ENCODE measurements at regions not wholly inside any gene's neighbourhood (a gene's known extent, or its start where the extent isn't known, plus 50 kb on each side); places are given as distances from the start of the nearest gene placed in this dataset.

DNA sequence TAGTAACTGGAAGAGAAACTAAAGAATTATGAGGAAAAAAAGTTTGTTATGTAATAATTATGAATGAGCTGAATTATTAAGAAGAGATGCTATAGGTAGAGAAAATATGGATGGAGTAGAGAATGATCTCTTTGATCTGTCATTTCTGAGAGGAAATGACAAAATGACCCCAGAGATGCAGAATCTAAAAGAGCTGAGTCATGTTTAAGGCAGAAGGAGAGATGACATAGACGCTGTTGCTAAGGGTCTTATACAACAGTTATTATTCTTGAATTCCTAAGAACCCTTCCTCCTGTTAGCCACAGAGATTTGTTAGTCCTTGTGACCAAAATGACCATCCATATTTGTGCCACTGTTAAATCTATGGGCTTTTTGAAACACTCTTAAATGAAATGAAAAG is 58.3 kb upstream of the FREM2 start:
- Mint-ChIP-seq H3K27me3 (ENCODE audit: low read depth) (peaks cover 2% of the 10 kb centered on the region), H3K4me3 (no peak overlapping the region), H3K9me3 (no peaks in the 10 kb centered on the region), H3K4me1 (ENCODE audit: low read depth) (no peaks in the 10 kb centered on the region), H3K36me3 (ENCODE audit: low read depth) (no peaks in the 10 kb centered on the region), H3K27ac (no peak overlapping the region)
- CTCF ChIA-PET = interaction anchor here (0.8 kb wide), 1 partner anchor 28 kb away, joined by 3 read pairs; no protein-coding TSS in a partner anchor
- DNase-seq = no peak
- intact Hi-C loops (cut with micrococcal nuclease) = no loop called here

GRCh38 chr13:38630780-38631179 is 56.1 kb upstream of the FREM2 start:
- intact Hi-C loops (cut with micrococcal nuclease) = no loop called here

DNA sequence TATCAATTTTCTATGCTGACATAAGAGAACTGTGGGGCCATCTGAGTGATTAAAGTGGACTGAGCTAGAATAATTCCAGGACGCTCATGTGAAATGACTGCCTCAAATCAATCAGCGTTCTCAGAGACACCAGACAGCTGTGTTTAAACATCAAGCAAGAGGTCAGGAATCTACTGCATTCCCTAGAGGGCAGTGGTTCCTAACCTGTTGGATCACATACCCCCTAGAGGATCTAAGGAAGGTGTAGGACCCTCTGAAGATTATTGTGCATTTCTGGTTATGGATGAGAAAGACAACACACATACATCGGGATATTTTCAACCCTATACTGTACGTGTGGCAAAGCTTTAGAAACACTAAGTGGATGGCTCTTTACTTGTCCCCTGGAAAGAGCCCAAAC is 51.8 kb upstream of the FREM2 start:
- Mint-ChIP-seq H3K27me3 (ENCODE audit: low read depth) (peaks cover 6% of the 10 kb centered on the region), H3K27ac (no peak overlapping the region)
- intact Hi-C loops (cut with micrococcal nuclease) = no loop called here

More at GRCh38 chr13:38630780-38631179, 56.1 kb upstream of the FREM2 start:
- DNase-seq = no peak
- H3K4me1 Mint-ChIP-seq (ENCODE audit: low read depth) = no peaks in the 10 kb centered on the region
- no peak overlapping the region for H3K27ac Mint-ChIP-seq
- H3K9me3 Mint-ChIP-seq = no peaks in the 10 kb centered on the region
- H3K27me3 Mint-ChIP-seq (ENCODE audit: low read depth) = no peaks in the 10 kb centered on the region
- CTCF ChIA-PET = no interaction called here
- H3K4me3 Mint-ChIP-seq = no peak overlapping the region
- H3K36me3 Mint-ChIP-seq (ENCODE audit: low read depth) = no peaks in the 10 kb centered on the region

DNA sequence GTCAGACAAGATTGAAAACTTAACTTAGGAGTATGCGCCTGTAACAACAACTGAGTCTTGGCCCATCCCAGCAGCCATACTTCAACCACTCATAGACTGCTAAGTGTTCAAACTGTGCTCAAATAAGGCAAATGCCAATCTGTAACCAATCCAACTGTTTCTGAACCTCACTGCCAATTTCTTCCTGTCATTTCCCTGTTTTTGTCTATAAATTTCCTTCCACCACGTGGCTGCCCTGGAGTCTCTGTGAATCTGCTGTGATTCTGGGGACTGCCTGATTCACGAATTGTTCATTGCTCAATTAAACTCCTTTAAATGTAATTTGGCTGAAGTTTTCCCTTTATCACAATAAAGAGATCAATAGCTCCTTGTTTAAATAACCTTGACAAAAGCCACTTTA is 50.8 kb upstream of the FREM2 start:
- intact Hi-C loops (cut with micrococcal nuclease) = no loop called here
- CTCF ChIA-PET = no interaction called here

More for the DNA sequence above, 51.8 kb upstream of the FREM2 start:
- H3K4me1 Mint-ChIP-seq (ENCODE audit: low read depth) = no peaks in the 10 kb centered on the region
- no peaks in the 10 kb centered on the region for H3K36me3 Mint-ChIP-seq (ENCODE audit: low read depth)
- no peak for DNase-seq
- H3K9me3 Mint-ChIP-seq = no peaks in the 10 kb centered on the region
- no peak overlapping the region for H3K4me3 Mint-ChIP-seq
- CTCF ChIA-PET = no interaction called here

DNA sequence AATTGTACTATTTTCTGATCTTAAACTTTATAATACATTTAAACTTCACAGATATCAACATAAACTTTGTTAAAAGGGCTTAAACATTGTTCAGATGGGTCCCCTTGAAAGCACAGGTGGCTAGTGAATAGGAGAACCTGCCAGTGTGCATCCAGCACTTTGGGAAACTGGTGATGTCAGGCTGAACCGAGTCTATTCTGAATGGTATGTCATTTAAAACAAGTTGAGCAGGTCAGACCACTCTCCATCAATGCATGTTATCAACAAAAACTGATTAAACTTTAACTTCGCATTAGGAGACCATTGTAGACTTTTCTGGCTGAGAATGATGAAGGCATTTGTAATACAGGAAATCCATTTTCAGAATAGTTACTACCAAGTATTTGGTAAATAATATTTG is 50.1 kb upstream of the FREM2 start:
- no peak overlapping the region for H3K27ac Mint-ChIP-seq
- intact Hi-C loops (cut with micrococcal nuclease) = no loop called here
- H3K36me3 Mint-ChIP-seq (ENCODE audit: low read depth) = no peaks in the 10 kb centered on the region
- peaks cover 6% of the 10 kb centered on the region for H3K27me3 Mint-ChIP-seq (ENCODE audit: low read depth)
- no peak for DNase-seq
- H3K4me1 Mint-ChIP-seq (ENCODE audit: low read depth) = no peaks in the 10 kb centered on the region
- H3K4me3 Mint-ChIP-seq = no peak overlapping the region
- no peaks in the 10 kb centered on the region for H3K9me3 Mint-ChIP-seq
- CTCF ChIA-PET = no interaction called here

More for the DNA sequence above, 50.8 kb upstream of the FREM2 start:
- Mint-ChIP-seq H3K9me3 (no peaks in the 10 kb centered on the region), H3K27ac (no peak overlapping the region), H3K4me3 (no peak overlapping the region), H3K36me3 (ENCODE audit: low read depth) (no peaks in the 10 kb centered on the region), H3K27me3 (ENCODE audit: low read depth) (peaks cover 6% of the 10 kb centered on the region), H3K4me1 (ENCODE audit: low read depth) (no peaks in the 10 kb centered on the region)
- no peak for DNase-seq

Data from activated naive CD4-positive, alpha-beta T cell treated with anti-CD3 and anti-CD28 coated beads for 36 hours (primary cell).